Dendritic cell treated with granulocyte-macrophage colony-stimulating factor and Interleukin-4, amounts not matched to agents 40 ng/mL and 50 ng/mL, for 4 days (primary cell): ENCODE measurements at regions not wholly inside any gene's neighbourhood (a gene's known extent, or its start where the extent isn't known, plus 50 kb on each side); places are given as distances from the start of the nearest gene placed in this dataset.

Source experiments
- H3K27ac Mint-ChIP-seq: one replicate; pipeline ENCODE4 v1.8.0; 2022; ENCODE audit warnings: mild to moderate bottlenecking, mixed read lengths
- H3K27me3 Mint-ChIP-seq: one replicate; pipeline ENCODE4 v1.8.0; 2022; ENCODE audit warnings: mild to moderate bottlenecking, mixed read lengths
- H3K36me3 Mint-ChIP-seq: one replicate; pipeline ENCODE4 v1.8.0; 2022; ENCODE audit warnings: low read depth, mixed read lengths
- H3K4me1 Mint-ChIP-seq: one replicate; pipeline ENCODE4 v1.8.0; 2022; ENCODE audit warnings: low read depth, mixed read lengths
- H3K4me3 Mint-ChIP-seq: one replicate; pipeline ENCODE4 v1.8.0; 2022; ENCODE audit warnings: mild to moderate bottlenecking, moderate library complexity, mixed read lengths
- H3K9me3 Mint-ChIP-seq: one replicate; pipeline ENCODE4 v1.8.0; 2022; ENCODE audit warnings: mixed read lengths
- intact Hi-C: fragments of 100-400 bp; cut with micrococcal nuclease; formaldehyde crosslinking; loops from one replicate; pipeline ENCODE4 v1.15.0; 2022

GRCh38 chr1:22364326-22364650 is 87.4 kb upstream of the ZBTB40 start:
- intact Hi-C loops: no loop called here
- H3K27ac Mint-ChIP-seq: no peak overlapping the region
- no peaks in the 10 kb centered on the region for H3K9me3 Mint-ChIP-seq
- peaks cover 18% of the 10 kb centered on the region for H3K27me3 Mint-ChIP-seq
- no peaks in the 10 kb centered on the region for H3K4me1 Mint-ChIP-seq
- H3K36me3 Mint-ChIP-seq: no peaks in the 10 kb centered on the region
- H3K4me3 Mint-ChIP-seq: no peak overlapping the region

- Mint-ChIP-seq H3K4me3 (no peak overlapping the region), H3K4me1 (no peaks in the 10 kb centered on the region), H3K9me3 (no peaks in the 10 kb centered on the region), H3K27ac (no peak overlapping the region), H3K36me3 (no peaks in the 10 kb centered on the region), H3K27me3 (peaks cover 19% of the 10 kb centered on the region)
- intact Hi-C loops: no loop called here
These were observed 86.9 kb upstream of the ZBTB40 start for GRCh38 chr1:22364764-22365163.

- H3K36me3 Mint-ChIP-seq: no peaks in the 10 kb centered on the region
- no peak overlapping the region for H3K27ac Mint-ChIP-seq
- no peak overlapping the region for H3K4me3 Mint-ChIP-seq
- intact Hi-C loops: no loop called here
- H3K9me3 Mint-ChIP-seq: no peaks in the 10 kb centered on the region
- peaks cover 19% of the 10 kb centered on the region for H3K27me3 Mint-ChIP-seq
- H3K4me1 Mint-ChIP-seq: no peaks in the 10 kb centered on the region
These were observed 86.0 kb upstream of the ZBTB40 start for GRCh38 chr1:22365331-22366295.

GRCh38 chr1:22366346-22366745 is 85.3 kb upstream of the ZBTB40 start:
- Mint-ChIP-seq H3K36me3 (no peaks in the 10 kb centered on the region), H3K4me3 (no peak overlapping the region), H3K4me1 (no peaks in the 10 kb centered on the region), H3K9me3 (no peaks in the 10 kb centered on the region), H3K27me3 (peaks cover 21% of the 10 kb centered on the region), H3K27ac (no peak overlapping the region)
- intact Hi-C loops: no loop called here

GRCh38 chr1:22368125-22368524 is 83.5 kb upstream of the ZBTB40 start:
- H3K9me3 Mint-ChIP-seq: no peaks in the 10 kb centered on the region
- H3K4me1 Mint-ChIP-seq: no peaks in the 10 kb centered on the region
- no peaks in the 10 kb centered on the region for H3K36me3 Mint-ChIP-seq
- H3K27me3 Mint-ChIP-seq: peaks cover 28% of the 10 kb centered on the region
- no peak overlapping the region for H3K4me3 Mint-ChIP-seq
- no peak overlapping the region for H3K27ac Mint-ChIP-seq
- intact Hi-C loops: no loop called here

GRCh38 chr1:22369294-22370189 is 82.1 kb upstream of the ZBTB40 start:
- intact Hi-C loops: no loop called here
- Mint-ChIP-seq H3K27ac (no peak overlapping the region), H3K36me3 (no peaks in the 10 kb centered on the region), H3K9me3 (no peaks in the 10 kb centered on the region), H3K4me1 (no peaks in the 10 kb centered on the region), H3K4me3 (no peak overlapping the region), H3K27me3 (peaks cover 28% of the 10 kb centered on the region)

- intact Hi-C loops: no loop called here
- H3K27ac Mint-ChIP-seq: no peak overlapping the region
- H3K4me1 Mint-ChIP-seq: no peaks in the 10 kb centered on the region
- H3K36me3 Mint-ChIP-seq: no peaks in the 10 kb centered on the region
- no peak overlapping the region for H3K4me3 Mint-ChIP-seq
- peaks cover 28% of the 10 kb centered on the region for H3K27me3 Mint-ChIP-seq
- H3K9me3 Mint-ChIP-seq: no peaks in the 10 kb centered on the region
These were observed 81.5 kb upstream of the ZBTB40 start for GRCh38 chr1:22370190-22370498.

GRCh38 chr1:22371408-22371807 is 80.2 kb upstream of the ZBTB40 start:
- Mint-ChIP-seq H3K27ac (no peak overlapping the region), H3K4me3 (no peak overlapping the region), H3K27me3 (peaks cover 26% of the 10 kb centered on the region), H3K9me3 (no peaks in the 10 kb centered on the region), H3K4me1 (no peaks in the 10 kb centered on the region), H3K36me3 (no peaks in the 10 kb centered on the region)
- intact Hi-C loops: no loop called here

- H3K4me1 Mint-ChIP-seq: no peaks in the 10 kb centered on the region
- H3K27me3 Mint-ChIP-seq: peaks cover 26% of the 10 kb centered on the region
- H3K27ac Mint-ChIP-seq: no peak overlapping the region
- no peak overlapping the region for H3K4me3 Mint-ChIP-seq
- intact Hi-C loops: no loop called here
- no peaks in the 10 kb centered on the region for H3K9me3 Mint-ChIP-seq
- no peaks in the 10 kb centered on the region for H3K36me3 Mint-ChIP-seq
These were observed 78.4 kb upstream of the ZBTB40 start for GRCh38 chr1:22373252-22373651.

- intact Hi-C loops: no loop called here
- H3K4me3 Mint-ChIP-seq: no peak overlapping the region
- H3K4me1 Mint-ChIP-seq: no peaks in the 10 kb centered on the region
- H3K36me3 Mint-ChIP-seq: no peaks in the 10 kb centered on the region
- H3K27ac Mint-ChIP-seq: no peak overlapping the region
- no peaks in the 10 kb centered on the region for H3K9me3 Mint-ChIP-seq
- peaks cover 24% of the 10 kb centered on the region for H3K27me3 Mint-ChIP-seq
These were observed 77.7 kb upstream of the ZBTB40 start for GRCh38 chr1:22374001-22374400.

GRCh38 chr1:22375601-22376000 is 76.0 kb upstream of the ZBTB40 start:
- Mint-ChIP-seq H3K4me1 (no peaks in the 10 kb centered on the region), H3K27ac (no peak overlapping the region)

GRCh38 chr1:22376001-22376400 is 75.7 kb upstream of the ZBTB40 start:
- no peaks in the 10 kb centered on the region for H3K36me3 Mint-ChIP-seq
- H3K4me3 Mint-ChIP-seq: no peak overlapping the region
- H3K27me3 Mint-ChIP-seq: peaks cover 22% of the 10 kb centered on the region
- intact Hi-C loops: no loop called here
- H3K27ac Mint-ChIP-seq: no peak overlapping the region
- no peaks in the 10 kb centered on the region for H3K9me3 Mint-ChIP-seq
- no peaks in the 10 kb centered on the region for H3K4me1 Mint-ChIP-seq

More at GRCh38 chr1:22375601-22376000, 76.0 kb upstream of the ZBTB40 start:
- Mint-ChIP-seq H3K4me3 (no peak overlapping the region), H3K27me3 (peaks cover 21% of the 10 kb centered on the region), H3K9me3 (no peaks in the 10 kb centered on the region), H3K36me3 (no peaks in the 10 kb centered on the region)
- intact Hi-C loops: no loop called here

GRCh38 chr1:22376546-22376945 is 75.1 kb upstream of the ZBTB40 start:
- H3K27ac Mint-ChIP-seq: no peak overlapping the region
- H3K27me3 Mint-ChIP-seq: peaks cover 20% of the 10 kb centered on the region
- no peaks in the 10 kb centered on the region for H3K9me3 Mint-ChIP-seq
- intact Hi-C loops: no loop called here
- no peaks in the 10 kb centered on the region for H3K4me1 Mint-ChIP-seq
- H3K36me3 Mint-ChIP-seq: no peaks in the 10 kb centered on the region
- H3K4me3 Mint-ChIP-seq: no peak overlapping the region

- H3K9me3 Mint-ChIP-seq: no peaks in the 10 kb centered on the region
- no peak overlapping the region for H3K27ac Mint-ChIP-seq
- no peaks in the 10 kb centered on the region for H3K4me1 Mint-ChIP-seq
- no peak overlapping the region for H3K4me3 Mint-ChIP-seq
- no peaks in the 10 kb centered on the region for H3K36me3 Mint-ChIP-seq
- peaks cover 19% of the 10 kb centered on the region for H3K27me3 Mint-ChIP-seq
- intact Hi-C loops: no loop called here
These were observed 74.7 kb upstream of the ZBTB40 start for GRCh38 chr1:22376976-22377375.
